ENCODE measurements at regions not wholly inside any gene's neighbourhood (a gene's known extent, or its start where the extent isn't known, plus 50 kb on each side); places are given as distances from the start of the nearest gene placed in this dataset.

DNA sequence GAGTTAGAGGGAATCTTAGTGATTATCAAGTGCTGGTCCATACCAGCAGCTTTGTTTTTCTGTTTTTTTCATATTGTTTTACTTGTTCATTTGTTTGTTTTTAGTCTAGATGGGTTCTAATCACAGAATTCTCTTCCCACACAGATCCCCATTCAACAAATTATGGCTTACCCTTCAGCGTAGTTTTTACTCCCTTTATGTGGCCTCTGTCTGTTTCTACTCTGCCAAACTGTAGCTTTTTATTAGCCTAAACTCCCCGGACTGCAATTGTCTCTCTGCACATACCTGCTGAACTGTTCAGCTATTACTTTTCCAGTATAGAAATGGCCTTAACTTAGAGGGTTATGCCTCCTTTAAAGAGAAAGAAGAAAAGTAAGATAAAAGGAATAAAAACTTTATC, 348.5 kb downstream of the TGFB2 start:
- TF ChIP-seq, protein P1, sequence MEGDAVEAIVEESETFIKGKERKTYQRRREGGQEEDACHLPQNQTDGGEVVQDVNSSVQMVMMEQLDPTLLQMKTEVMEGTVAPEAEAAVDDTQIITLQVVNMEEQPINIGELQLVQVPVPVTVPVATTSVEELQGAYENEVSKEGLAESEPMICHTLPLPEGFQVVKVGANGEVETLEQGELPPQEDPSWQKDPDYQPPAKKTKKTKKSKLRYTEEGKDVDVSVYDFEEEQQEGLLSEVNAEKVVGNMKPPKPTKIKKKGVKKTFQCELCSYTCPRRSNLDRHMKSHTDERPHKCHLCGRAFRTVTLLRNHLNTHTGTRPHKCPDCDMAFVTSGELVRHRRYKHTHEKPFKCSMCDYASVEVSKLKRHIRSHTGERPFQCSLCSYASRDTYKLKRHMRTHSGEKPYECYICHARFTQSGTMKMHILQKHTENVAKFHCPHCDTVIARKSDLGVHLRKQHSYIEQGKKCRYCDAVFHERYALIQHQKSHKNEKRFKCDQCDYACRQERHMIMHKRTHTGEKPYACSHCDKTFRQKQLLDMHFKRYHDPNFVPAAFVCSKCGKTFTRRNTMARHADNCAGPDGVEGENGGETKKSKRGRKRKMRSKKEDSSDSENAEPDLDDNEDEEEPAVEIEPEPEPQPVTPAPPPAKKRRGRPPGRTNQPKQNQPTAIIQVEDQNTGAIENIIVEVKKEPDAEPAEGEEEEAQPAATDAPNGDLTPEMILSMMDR (CRISPR knock-in tag; IDR thresholded peaks at IDR 0.05), result no peak
- TF ChIP-seq SETDB1 (CRISPR knock-in tag; IDR thresholded peaks at IDR 0.05; ENCODE audit: borderline replicate concordance), result no peak
- TF ChIP-seq ASH2L (IDR thresholded peaks at IDR 0.05; ENCODE audit: insufficient read length, low read depth, low read length), result no peak
- no peak for TF ChIP-seq HMG20B (CRISPR knock-in tag; conservative IDR thresholded peaks at IDR 0.05)
- TF ChIP-seq ZNF781 (CRISPR knock-in tag; IDR thresholded peaks at IDR 0.05; ENCODE audit: borderline replicate concordance, not compliant biosample characterization), result no peak
- TF ChIP-seq, protein P2, sequence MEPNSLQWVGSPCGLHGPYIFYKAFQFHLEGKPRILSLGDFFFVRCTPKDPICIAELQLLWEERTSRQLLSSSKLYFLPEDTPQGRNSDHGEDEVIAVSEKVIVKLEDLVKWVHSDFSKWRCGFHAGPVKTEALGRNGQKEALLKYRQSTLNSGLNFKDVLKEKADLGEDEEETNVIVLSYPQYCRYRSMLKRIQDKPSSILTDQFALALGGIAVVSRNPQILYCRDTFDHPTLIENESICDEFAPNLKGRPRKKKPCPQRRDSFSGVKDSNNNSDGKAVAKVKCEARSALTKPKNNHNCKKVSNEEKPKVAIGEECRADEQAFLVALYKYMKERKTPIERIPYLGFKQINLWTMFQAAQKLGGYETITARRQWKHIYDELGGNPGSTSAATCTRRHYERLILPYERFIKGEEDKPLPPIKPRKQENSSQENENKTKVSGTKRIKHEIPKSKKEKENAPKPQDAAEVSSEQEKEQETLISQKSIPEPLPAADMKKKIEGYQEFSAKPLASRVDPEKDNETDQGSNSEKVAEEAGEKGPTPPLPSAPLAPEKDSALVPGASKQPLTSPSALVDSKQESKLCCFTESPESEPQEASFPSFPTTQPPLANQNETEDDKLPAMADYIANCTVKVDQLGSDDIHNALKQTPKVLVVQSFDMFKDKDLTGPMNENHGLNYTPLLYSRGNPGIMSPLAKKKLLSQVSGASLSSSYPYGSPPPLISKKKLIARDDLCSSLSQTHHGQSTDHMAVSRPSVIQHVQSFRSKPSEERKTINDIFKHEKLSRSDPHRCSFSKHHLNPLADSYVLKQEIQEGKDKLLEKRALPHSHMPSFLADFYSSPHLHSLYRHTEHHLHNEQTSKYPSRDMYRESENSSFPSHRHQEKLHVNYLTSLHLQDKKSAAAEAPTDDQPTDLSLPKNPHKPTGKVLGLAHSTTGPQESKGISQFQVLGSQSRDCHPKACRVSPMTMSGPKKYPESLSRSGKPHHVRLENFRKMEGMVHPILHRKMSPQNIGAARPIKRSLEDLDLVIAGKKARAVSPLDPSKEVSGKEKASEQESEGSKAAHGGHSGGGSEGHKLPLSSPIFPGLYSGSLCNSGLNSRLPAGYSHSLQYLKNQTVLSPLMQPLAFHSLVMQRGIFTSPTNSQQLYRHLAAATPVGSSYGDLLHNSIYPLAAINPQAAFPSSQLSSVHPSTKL (CRISPR knock-in tag; IDR thresholded peaks at IDR 0.05), result no peak
- TF ChIP-seq NFE2L1 (CRISPR knock-in tag; IDR thresholded peaks at IDR 0.05; ENCODE audit: borderline replicate concordance), result no peak
- no peak for TF ChIP-seq KLF9 (CRISPR knock-in tag; IDR thresholded peaks at IDR 0.05; ENCODE audit: low read depth)
- TF ChIP-seq MYC (CRISPR knock-in tag; IDR thresholded peaks at IDR 0.05; ENCODE audit: borderline replicate concordance), result no peak
- no peak for TF ChIP-seq ZNF615 (CRISPR knock-in tag; IDR thresholded peaks at IDR 0.05; ENCODE audit: borderline replicate concordance)

Data from HepG2 (cell line).